H9 (cell line): ENCODE measurements at regions not wholly inside any gene's neighbourhood (a gene's known extent, or its start where the extent isn't known, plus 50 kb on each side); places are given as distances from the start of the nearest gene placed in this dataset.

Experiments
- DNase-seq: peaks from one replicate; pipeline ENCODE4 v3.0.0-alpha.2; 2017
- H2AFZ ChIP-seq: one replicate; pipeline ENCODE4 v1.6.1; 2013; ENCODE audit warnings: mild to moderate bottlenecking, low read length, control low read depth, moderate library complexity
- H2AK5ac ChIP-seq: 2 replicates; pipeline ENCODE4 v1.6.1; 2013; ENCODE audit warnings: low read length, control low read depth, mixed read lengths; ENCODE audit not compliant: insufficient read length
- H2BK120ac ChIP-seq: one replicate; pipeline ENCODE4 v1.6.1; 2013; ENCODE audit warnings: low read depth, mild to moderate bottlenecking, low read length, control low read depth, inconsistent platforms; ENCODE audit not compliant: poor library complexity, severe bottlenecking
- H2BK12ac ChIP-seq: 2 replicates; pipeline ENCODE4 v1.6.1; 2013; ENCODE audit warnings: low read length, control low read depth, mixed read lengths, low read depth; ENCODE audit not compliant: insufficient read length
- H2BK15ac ChIP-seq: 2 replicates; pipeline ENCODE4 v1.6.1; 2013; ENCODE audit warnings: low read depth, low read length, control low read depth
- H2BK20ac ChIP-seq: one replicate; pipeline ENCODE4 v1.6.1; 2013; ENCODE audit warnings: low read depth, mild to moderate bottlenecking, low read length, control low read depth, inconsistent platforms; ENCODE audit not compliant: poor library complexity, severe bottlenecking
- H2BK5ac ChIP-seq: 2 replicates; pipeline ENCODE4 v1.6.1; 2013; ENCODE audit warnings: low read length, control low read depth, mixed read lengths; ENCODE audit not compliant: insufficient read length
- H3K14ac ChIP-seq: 2 replicates; pipeline ENCODE4 v1.6.1; 2013; ENCODE audit warnings: low read length, control low read depth; ENCODE audit not compliant: insufficient read depth
- H3K18ac ChIP-seq: 2 replicates; pipeline ENCODE4 v1.6.1; 2013; ENCODE audit warnings: low read depth, mild to moderate bottlenecking, mixed read lengths, low read length, control low read depth; ENCODE audit not compliant: insufficient read length
- H3K23ac ChIP-seq: 2 replicates; pipeline ENCODE4 v1.6.1; 2013; ENCODE audit warnings: low read length, control low read depth, mixed read lengths, low read depth; ENCODE audit not compliant: insufficient read length
- H3K23me2 ChIP-seq: 2 replicates; pipeline ENCODE4 v1.6.1; 2013; ENCODE audit warnings: low read depth, mild to moderate bottlenecking, mixed read lengths, low read length, control low read depth; ENCODE audit not compliant: insufficient read length, poor library complexity, severe bottlenecking
- H3K27ac ChIP-seq: 2 replicates; pipeline ENCODE4 v1.5.1; 2013; ENCODE audit warnings: low read length, control low read depth, mixed read lengths, low read depth; ENCODE audit not compliant: insufficient read length
- H3K27me3 ChIP-seq: 2 replicates; pipeline ENCODE4 v1.6.1; 2013; ENCODE audit warnings: low read length, control low read depth, inconsistent platforms; ENCODE audit not compliant: insufficient read depth
- H3K4ac ChIP-seq: 2 replicates; pipeline ENCODE4 v1.6.1; 2013; ENCODE audit warnings: low read depth, mild to moderate bottlenecking, control low read depth, inconsistent platforms, low read length, moderate library complexity
- H3K4me1 ChIP-seq: 2 replicates; pipeline ENCODE4 v1.6.1; 2013; ENCODE audit warnings: low read length, control low read depth, inconsistent platforms; ENCODE audit not compliant: insufficient read depth
- H3K4me2 ChIP-seq: 2 replicates; pipeline ENCODE4 v1.6.1; 2013; ENCODE audit warnings: low read length, control low read depth, mixed read lengths; ENCODE audit not compliant: insufficient read length, insufficient read depth
- H3K56ac ChIP-seq: 2 replicates; pipeline ENCODE4 v1.6.1; 2013; ENCODE audit warnings: low read depth, mild to moderate bottlenecking, mixed read lengths, low read length, control low read depth; ENCODE audit not compliant: insufficient read length
- H3K79me1 ChIP-seq: 2 replicates; pipeline ENCODE4 v1.6.1; 2013; ENCODE audit warnings: low read depth, mild to moderate bottlenecking, moderate library complexity, low read length, control low read depth, inconsistent platforms; ENCODE audit not compliant: insufficient read depth, poor library complexity, severe bottlenecking
- H3K79me2 ChIP-seq: 2 replicates; pipeline ENCODE4 v1.6.1; 2013; ENCODE audit warnings: low read length, control low read depth, inconsistent platforms; ENCODE audit not compliant: insufficient read depth
- H3K9ac ChIP-seq: 2 replicates; pipeline ENCODE4 v1.6.1; 2013; ENCODE audit warnings: low read length, control low read depth, mixed read lengths; ENCODE audit not compliant: insufficient read length; ENCODE audit errors: extremely low read depth
- H3K9me3 ChIP-seq: one replicate; pipeline ENCODE4 v1.6.1; 2013; ENCODE audit warnings: low read depth, low read length, inconsistent platforms; ENCODE audit not compliant: control insufficient read depth
- H3T11ph ChIP-seq: one replicate; pipeline ENCODE4 v1.6.1; 2013; ENCODE audit warnings: mild to moderate bottlenecking, low read length, control low read depth, inconsistent platforms
- H4K20me1 ChIP-seq: one replicate; pipeline ENCODE4 v1.6.1; 2013; ENCODE audit not compliant: control insufficient read depth, insufficient read length, insufficient read depth
- H4K5ac ChIP-seq: 2 replicates; pipeline ENCODE4 v1.6.1; 2013; ENCODE audit warnings: low read depth, mild to moderate bottlenecking, mixed read lengths, low read length, control low read depth; ENCODE audit not compliant: insufficient read length
- H4K8ac ChIP-seq: replicated peaks from 2 replicates; pipeline ENCODE4 v1.6.1; 2013; ENCODE audit warnings: low read length, control low read depth, mixed read lengths, low read depth; ENCODE audit not compliant: insufficient read length
- H4K91ac ChIP-seq: 2 replicates; pipeline ENCODE4 v1.6.1; 2013; ENCODE audit warnings: low read depth, mild to moderate bottlenecking, moderate library complexity, mixed read lengths, low read length, control low read depth; ENCODE audit not compliant: insufficient read length
- H3K27ac Mint-ChIP-seq, 3 experiments: 2 replicates in 2 of 3; 3 replicates in 1 of 3; pipeline ENCODE4 v1.8.0; 2020 to 2021; ENCODE audit warnings: mixed read lengths in 3 of 3, mild to moderate bottlenecking in 1 of 3, moderate library complexity in 1 of 3
- H3K27me3 Mint-ChIP-seq: 2 replicates; pipeline ENCODE4 v1.8.0; 2021; ENCODE audit warnings: low read depth, mild to moderate bottlenecking, moderate library complexity, mixed read lengths
- H3K36me3 Mint-ChIP-seq, 3 experiments: 2 replicates in 2 of 3; 3 replicates in 1 of 3; pipeline ENCODE4 v1.8.0; 2020 to 2021; ENCODE audit warnings: low read depth in 3 of 3, mixed read lengths in 3 of 3; ENCODE audit not compliant: insufficient read depth in 1 of 3
- H3K4me1 Mint-ChIP-seq, 2 experiments: 2 replicates each; pipeline ENCODE4 v1.8.0; 2020; ENCODE audit warnings: mixed read lengths in 2 of 2
- H3K4me3 Mint-ChIP-seq, 2 experiments: 2 replicates in 1 of 2; 3 replicates in 1 of 2; pipeline ENCODE4 v1.8.0; 2020 to 2021; ENCODE audit warnings: mild to moderate bottlenecking in 2 of 2, mixed read lengths in 2 of 2, moderate library complexity in 1 of 2
- H3K9me3 Mint-ChIP-seq, 2 experiments: 2 replicates in 1 of 2; 3 replicates in 1 of 2; pipeline ENCODE4 v1.8.0; 2020; ENCODE audit warnings: mild to moderate bottlenecking in 2 of 2, mixed read lengths in 2 of 2, moderate library complexity in 1 of 2
- TF ChIP-seq, protein P1 (sequence below): fragments of 200-600 bp; sonication (generic); conservative IDR thresholded peaks from 3 replicates; pipeline ENCODE4 v1.8.0; 2021; ENCODE audit warnings: antibody characterized with exemption, mild to moderate bottlenecking

DNA sequence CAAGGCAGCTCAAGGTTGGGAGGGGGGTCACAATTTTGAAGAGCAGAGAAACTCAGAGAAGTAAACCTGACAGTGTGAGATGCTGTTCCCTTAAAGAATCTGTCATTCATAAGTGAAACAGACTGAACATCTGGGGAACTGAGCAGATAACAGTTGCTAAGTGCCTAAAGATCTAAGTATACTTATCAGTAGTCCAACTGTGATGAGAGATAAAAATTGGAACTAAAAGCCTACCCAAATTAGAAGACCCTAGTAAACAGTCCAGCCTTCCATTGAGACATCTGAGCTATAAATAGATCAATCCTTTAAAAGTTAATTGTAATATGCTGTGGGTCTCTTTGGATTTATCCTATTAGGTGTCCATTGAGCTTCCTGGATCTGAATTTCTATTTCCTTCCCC lies 692.8 kb upstream of the ZNF608 start:
- no peak overlapping the region for H3K56ac ChIP-seq
- no peak overlapping the region for H2AFZ ChIP-seq
- H3K36me3 Mint-ChIP-seq, result peaks cover 1 to 18% (median 5%) of the 10 kb centered on the region in 3 experiments; a peak in 4 of 7 replicates
- H3K4me2 ChIP-seq, result no peak overlapping the region
- no peak overlapping the region for H2BK12ac ChIP-seq
- no peak overlapping the region for H2AK5ac ChIP-seq
- no peak overlapping the region for H3K9ac ChIP-seq
- no peak overlapping the region for H3K27ac Mint-ChIP-seq
- H3K4ac ChIP-seq, result no peak overlapping the region
- H4K91ac ChIP-seq, result no peak overlapping the region
- H3K79me1 ChIP-seq, result no peaks in the 10 kb centered on the region
- TF ChIP-seq, protein P1, sequence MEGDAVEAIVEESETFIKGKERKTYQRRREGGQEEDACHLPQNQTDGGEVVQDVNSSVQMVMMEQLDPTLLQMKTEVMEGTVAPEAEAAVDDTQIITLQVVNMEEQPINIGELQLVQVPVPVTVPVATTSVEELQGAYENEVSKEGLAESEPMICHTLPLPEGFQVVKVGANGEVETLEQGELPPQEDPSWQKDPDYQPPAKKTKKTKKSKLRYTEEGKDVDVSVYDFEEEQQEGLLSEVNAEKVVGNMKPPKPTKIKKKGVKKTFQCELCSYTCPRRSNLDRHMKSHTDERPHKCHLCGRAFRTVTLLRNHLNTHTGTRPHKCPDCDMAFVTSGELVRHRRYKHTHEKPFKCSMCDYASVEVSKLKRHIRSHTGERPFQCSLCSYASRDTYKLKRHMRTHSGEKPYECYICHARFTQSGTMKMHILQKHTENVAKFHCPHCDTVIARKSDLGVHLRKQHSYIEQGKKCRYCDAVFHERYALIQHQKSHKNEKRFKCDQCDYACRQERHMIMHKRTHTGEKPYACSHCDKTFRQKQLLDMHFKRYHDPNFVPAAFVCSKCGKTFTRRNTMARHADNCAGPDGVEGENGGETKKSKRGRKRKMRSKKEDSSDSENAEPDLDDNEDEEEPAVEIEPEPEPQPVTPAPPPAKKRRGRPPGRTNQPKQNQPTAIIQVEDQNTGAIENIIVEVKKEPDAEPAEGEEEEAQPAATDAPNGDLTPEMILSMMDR, result no peak
- no peaks in the 10 kb centered on the region for H3K27me3 Mint-ChIP-seq
- H2BK120ac ChIP-seq, result no peak overlapping the region
- no peak for DNase-seq
- H2BK15ac ChIP-seq, result no peak overlapping the region
- H3K9me3 Mint-ChIP-seq, result peaks cover 0 to 11% of the 10 kb centered on the region in 2 experiments; a peak in 2 of 5 replicates
- H2BK5ac ChIP-seq, result no peak overlapping the region
- H3T11ph ChIP-seq, result no peak overlapping the region
- no peak overlapping the region for H3K4me3 Mint-ChIP-seq
- no peak overlapping the region for H4K5ac ChIP-seq
- no peaks in the 10 kb centered on the region for H3K23me2 ChIP-seq
- no peak overlapping the region for H3K14ac ChIP-seq
- no peak overlapping the region for H3K23ac ChIP-seq
- no peaks in the 10 kb centered on the region for H3K27me3 ChIP-seq
- no peak overlapping the region for H4K8ac ChIP-seq
- no peaks in the 10 kb centered on the region for H3K9me3 ChIP-seq
- no peaks in the 10 kb centered on the region for H4K20me1 ChIP-seq
- H3K79me2 ChIP-seq, result no peaks in the 10 kb centered on the region
- no peak overlapping the region for H3K18ac ChIP-seq
- H3K27ac ChIP-seq, result no peak overlapping the region
- H3K4me1 Mint-ChIP-seq, result peaks cover 0 to 3% of the 10 kb centered on the region in 2 experiments; a peak in 1 of 4 replicates
- no peak overlapping the region for H2BK20ac ChIP-seq
- H3K4me1 ChIP-seq, result no peaks in the 10 kb centered on the region
